IgD-negative memory B cell (primary cell): ENCODE measurements at regions not wholly inside any gene's neighbourhood (a gene's known extent, or its start where the extent isn't known, plus 50 kb on each side); places are given as distances from the start of the nearest gene placed in this dataset.

Experiments used
- H3K27ac Mint-ChIP-seq, 3 donors: one replicate each; pipeline ENCODE4 v1.8.0; 2020 to 2022; ENCODE audit warnings: mild to moderate bottlenecking in 3 of 3, mixed read lengths in 3 of 3, moderate library complexity in 1 of 3
- H3K27me3 Mint-ChIP-seq: one replicate; pipeline ENCODE4 v1.8.0; 2021; ENCODE audit warnings: mixed read lengths
- H3K36me3 Mint-ChIP-seq: one replicate; pipeline ENCODE4 v1.8.0; 2020; ENCODE audit warnings: mild to moderate bottlenecking, mixed read lengths
- H3K4me1 Mint-ChIP-seq, 3 donors: one replicate each; pipeline ENCODE4 v1.8.0; 2020 to 2022; ENCODE audit warnings: mixed read lengths in 3 of 3, mild to moderate bottlenecking in 1 of 3
- H3K4me3 Mint-ChIP-seq, 4 donors: one replicate each; pipeline ENCODE4 v1.8.0; 2020 to 2022; ENCODE audit warnings: mild to moderate bottlenecking in 4 of 4, mixed read lengths in 4 of 4, moderate library complexity in 3 of 4
- H3K9me3 Mint-ChIP-seq, 3 donors: one replicate each; pipeline ENCODE4 v1.8.0; 2020 to 2021; ENCODE audit warnings: mixed read lengths in 3 of 3, mild to moderate bottlenecking in 1 of 3

GRCh38 chr19:29889702-29890101 is 52.3 kb upstream of the URI1 start:
- Mint-ChIP-seq H3K9me3 (no peaks in the 10 kb centered on the region), H3K4me3 (no peak overlapping the region), H3K27ac (no peak overlapping the region), H3K36me3 (no peaks in the 10 kb centered on the region), H3K4me1 (peaks cover 0 to 8% (median 1%) of the 10 kb centered on the region in 3 donors), H3K27me3 (peaks cover 4% of the 10 kb centered on the region)

DNA sequence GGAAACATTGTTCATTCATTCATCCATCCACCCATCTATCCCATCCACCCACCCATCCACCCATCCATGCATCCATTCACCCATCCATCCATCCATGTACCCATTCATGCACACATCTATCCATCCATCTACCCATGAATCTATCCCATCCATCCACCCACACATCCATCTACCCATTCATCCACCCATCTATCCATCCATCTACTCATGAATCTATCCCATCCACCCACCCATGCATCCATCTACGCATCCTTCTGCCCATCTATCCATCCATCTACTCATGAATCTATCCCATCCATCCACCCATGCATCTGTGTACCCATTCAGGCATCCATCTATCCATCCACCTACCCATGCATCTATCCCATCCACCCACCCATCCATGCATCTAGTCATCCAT is 51.6 kb upstream of the URI1 start:
- no peaks in the 10 kb centered on the region for H3K36me3 Mint-ChIP-seq
- peaks cover 0 to 8% (median 1%) of the 10 kb centered on the region in 3 donors for H3K4me1 Mint-ChIP-seq
- H3K27ac Mint-ChIP-seq: no peak overlapping the region
- H3K9me3 Mint-ChIP-seq: no peaks in the 10 kb centered on the region
- peaks cover 4% of the 10 kb centered on the region for H3K27me3 Mint-ChIP-seq
- no peak overlapping the region for H3K4me3 Mint-ChIP-seq
